ENCODE measurements at regions not wholly inside any gene's neighbourhood (a gene's known extent, or its start where the extent isn't known, plus 50 kb on each side); places are given as distances from the start of the nearest gene placed in this dataset.

- Histone ChIP-seq H3K4me2 (ENCODE audit: low read depth, low read length) (no peak overlapping the region), H3K9me1 (ENCODE audit: insufficient read depth, low read length) (no peaks in the 10 kb centered on the region), H2BK5ac (ENCODE audit: low read depth, low read length, poor library complexity, severe bottlenecking) (no peak overlapping the region), H4K8ac (ENCODE audit: low read depth in 2 of 2, low read length in 2 of 2) (peak overlapping the region in 1 of 2 experiments; percentile 19; a peak in 1 of 4 replicates), H2AK5ac (ENCODE audit: low read depth, low read length) (no peak overlapping the region), H3K9me3 (ENCODE audit: control insufficient read depth, insufficient read depth, low read length) (no peaks in the 10 kb centered on the region), H2AFZ (replicated peaks; ENCODE audit: low read length, poor library complexity) (no peak overlapping the region), H3K56ac (ENCODE audit: extremely low read depth, insufficient read depth, low read length) (no peak overlapping the region), H2AK9ac (replicated peaks; ENCODE audit: low read depth, low read length, poor library complexity) (no peak overlapping the region), H3K27me3 (ENCODE audit: control insufficient read depth, insufficient read depth, low read length) (no peaks in the 10 kb centered on the region), H3K4ac (ENCODE audit: low read depth, low read length) (peak overlapping the region; percentile 58), H2BK20ac (ENCODE audit: low read depth, low read length) (peak overlapping the region; percentile 11; the same call in 1 of the 2 replicates), H3K18ac (ENCODE audit: low read depth, low read length) (peak overlapping the region; percentile 66; the same call in 1 of the 2 replicates), H3K23ac (ENCODE audit: low read depth, low read length) (peak overlapping the region; percentile 76; the same call in 1 of the 2 replicates), H3K4me3 (ENCODE audit: insufficient read depth, low read depth, low read length) (no peak overlapping the region), H2BK120ac (ENCODE audit: low read depth, low read length) (peak overlapping the region; percentile 3; the same call in 1 of the 2 replicates), H3K27ac (ENCODE audit: insufficient read depth, low read length) (no peak overlapping the region), H4K5ac (ENCODE audit: low read depth, low read length) (no peak overlapping the region), H2BK15ac (ENCODE audit: low read depth, low read length) (peak overlapping the region; percentile 89; the same call in 2 of the 3 replicates), H3K36me3 (ENCODE audit: control insufficient read depth, insufficient read depth, low read length) (no peaks in the 10 kb centered on the region), H4K20me1 (ENCODE audit: insufficient read depth, low read length) (no peaks in the 10 kb centered on the region), H3K14ac (replicated peaks; ENCODE audit: low read depth, low read length) (peak overlapping the region; percentile 82), H3K9ac (ENCODE audit: low read depth, low read length) (no peak overlapping the region), H3K4me1 (ENCODE audit: control insufficient read depth, insufficient read depth, low read length) (no peaks in the 10 kb centered on the region), H3K79me1 (ENCODE audit: low read depth in 1 of 2, low read length in 2 of 2) (no peaks in the 10 kb centered on the region), H4K91ac (ENCODE audit: insufficient read depth, low read depth, low read length) (peak overlapping the region; percentile 14)
- POLR2A ChIA-PET (ENCODE audit: unreplicated experiment), result no interaction called here
- CTCF ChIA-PET, result interaction anchor here (0.5 kb wide), 1 partner anchor 30 kb away, joined by 6 read pairs; no protein-coding TSS in a partner anchor
- BruUV-seq (replicated peaks), result no TSS peak
- dilution Hi-C loops (cut with HindIII; ENCODE audit: low sequenced_read_pairs, unreplicated experiment) (no loop called here), in situ Hi-C loops (cut with MboI; ENCODE audit: low sequenced_read_pairs) (no loop called here), intact Hi-C loops (cut with micrococcal nuclease) (no loop called here)
- peak; percentile 24; the same call in 1 of the 2 replicates for ATAC-seq (ENCODE audit: low read depth)
- DNase-seq, result no peak
- TF ChIP-seq BHLHE40 (IDR thresholded peaks at IDR 0.05; ENCODE audit: low read depth, low read length) (no peak), NFE2L2 (IDR thresholded peaks at IDR 0.05; ENCODE audit: low read depth, low read length) (no peak), FOS (IDR thresholded peaks at IDR 0.05; ENCODE audit: low read depth, low read length) (no peak), MAFK (IDR thresholded peaks at IDR 0.05; ENCODE audit: low read depth, low read length) (no peak), RFX5 (IDR thresholded peaks at IDR 0.05; ENCODE audit: low read depth, low read length) (no peak), USF2 (IDR thresholded peaks at IDR 0.05; ENCODE audit: low read depth, low read length) (no peak), CHD1 (IDR thresholded peaks at IDR 0.05; ENCODE audit: low read depth, low read length) (no peak), CEBPB (IDR thresholded peaks at IDR 0.05; ENCODE audit: low read depth, low read length) (no peak), ELK1 (IDR thresholded peaks at IDR 0.05; ENCODE audit: borderline replicate concordance, low read depth, low read length) (no peak), MAZ (IDR thresholded peaks at IDR 0.05; ENCODE audit: borderline replicate concordance, low read depth, low read length) (no peak), RAD21 (IDR thresholded peaks at IDR 0.05; ENCODE audit: low read length) (no peak), POLR2A (IDR thresholded peaks at IDR 0.05; ENCODE audit: low read depth, low read length) (no peak), RCOR1 (IDR thresholded peaks at IDR 0.05; ENCODE audit: insufficient replicate concordance, low read length) (no peak)
Observed at GRCh38 chr2:19114754-19115231, 243.6 kb downstream of the OSR1 start.

Data from IMR-90 (cell line).